Mucosa of descending colon (tissue), 3 donors: ENCODE measurements at regions not wholly inside any gene's neighbourhood (a gene's known extent, or its start where the extent isn't known, plus 50 kb on each side); places are given as distances from the start of the nearest gene placed in this dataset.
A peak's percentile ranks its signal among the peaks of the same experiment; 100 is the strongest.

Experiments
- ATAC-seq: fragments of 200-7000 bp; cut with Tn5 transposase; one replicate; pipeline ENCODE4 v1.9.1; 2020; ENCODE audit warnings: mild to moderate bottlenecking, moderate library complexity
- DNase-seq, 3 donors: peaks; one replicate each; pipeline ENCODE4 v3.0.0-alpha.2; 2020
- H3K36me3 ChIP-seq: fragments of 200-600 bp; one replicate; pipeline ENCODE4 v1.8.0; 2021; ENCODE audit warnings: low read depth, mild to moderate bottlenecking
- H3K4me1 ChIP-seq: fragments of 200-600 bp; one replicate; pipeline ENCODE4 v1.8.0; 2021; ENCODE audit warnings: low read depth, mild to moderate bottlenecking
- H3K4me3 ChIP-seq: fragments of 200-600 bp; one replicate; pipeline ENCODE4 v1.8.0; 2021; ENCODE audit warnings: mild to moderate bottlenecking
- H3K9me3 ChIP-seq: fragments of 200-600 bp; one replicate; pipeline ENCODE4 v1.8.0; 2021; ENCODE audit warnings: mild to moderate bottlenecking
- CTCF ChIP-seq: fragments of 200-600 bp; IDR thresholded peaks from one replicate; pipeline ENCODE4 v1.8.0; 2022; ENCODE audit warnings: antibody characterized with exemption, mild to moderate bottlenecking
- intact Hi-C, 2 donors: fragments of 100-400 bp; cut with DNase I in 1 of 2; cut with micrococcal nuclease in 1 of 2; formaldehyde crosslinking; loops; one replicate each; pipeline versions ENCODE4 v1.11.0 to v1.11.1; 2022; cut with DNase I, micrococcal nuclease
- donor health status: DM: no; HTN: no; CAD: no; lungs with moderate emphysema.
- donor health status: DM: no; HTN: no; CAD: no.
- donor health status: DM: no; HTN: yes; CAD: no.

GRCh38 chr3:34351882-34352777 lies 553.7 kb downstream of the PDCD6IP start:
- no peak for DNase-seq

GRCh38 chr3:34352778-34353331 lies 554.4 kb downstream of the PDCD6IP start:
- Histone ChIP-seq H3K4me1 (no peaks in the 10 kb centered on the region), H3K4me3 (no peak overlapping the region), H3K36me3 (no peaks in the 10 kb centered on the region), H3K9me3 (no peaks in the 10 kb centered on the region)
- no peak for DNase-seq
- intact Hi-C loops: no loop called here
- TF ChIP-seq CTCF: no peak
- ATAC-seq: no peak

More at GRCh38 chr3:34351882-34352777, 553.7 kb downstream of the PDCD6IP start:
- intact Hi-C loops: no loop called here
- ATAC-seq: no peak
- H3K4me3 ChIP-seq: no peak overlapping the region
- no peak for TF ChIP-seq CTCF
- no peaks in the 10 kb centered on the region for H3K9me3 ChIP-seq
- H3K36me3 ChIP-seq: no peaks in the 10 kb centered on the region
- H3K4me1 ChIP-seq: no peaks in the 10 kb centered on the region

GRCh38 chr3:34357461-34357860 lies 559.0 kb downstream of the PDCD6IP start:
- Histone ChIP-seq H3K4me3 (no peak overlapping the region), H3K4me1 (no peaks in the 10 kb centered on the region), H3K9me3 (no peaks in the 10 kb centered on the region), H3K36me3 (no peaks in the 10 kb centered on the region)
- peak; percentile 11 for ATAC-seq
- no peak for DNase-seq
- no peak for TF ChIP-seq CTCF
- intact Hi-C loops: no loop called here

GRCh38 chr3:34359064-34359463 lies 560.6 kb downstream of the PDCD6IP start:
- H3K9me3 ChIP-seq: no peaks in the 10 kb centered on the region
- ATAC-seq (no peak), DNase-seq (no peak)
- no peaks in the 10 kb centered on the region for H3K36me3 ChIP-seq
- H3K4me1 ChIP-seq: no peaks in the 10 kb centered on the region
- TF ChIP-seq CTCF: no peak
- H3K4me3 ChIP-seq: no peak overlapping the region
- intact Hi-C loops: no loop called here

- H3K4me1 ChIP-seq: no peaks in the 10 kb centered on the region
- H3K36me3 ChIP-seq: no peaks in the 10 kb centered on the region
- no peak overlapping the region for H3K4me3 ChIP-seq
- H3K9me3 ChIP-seq: no peaks in the 10 kb centered on the region
- no peak for TF ChIP-seq CTCF
- ATAC-seq (no peak), DNase-seq (no peak)
- intact Hi-C loops: no loop called here
Measured at GRCh38 chr3:34360713-34361112, 562.3 kb downstream of the PDCD6IP start.
